Endothelial cell of umbilical vein (primary cell): ENCODE measurements at regions not wholly inside any gene's neighbourhood (a gene's known extent, or its start where the extent isn't known, plus 50 kb on each side); places are given as distances from the start of the nearest gene placed in this dataset.

Experiments used
- BruUV-seq: library from RNA; stranded (reverse); fragments of 400-500 nt; replicated peaks from 2 replicates; lab custom pipeline; 2021; lab: Mats Ljungman, UMichigan
- CTCF ChIA-PET: fragments of 300-600, 350-600 bp; sonication (Branson Sonifier 250); formaldehyde crosslinking; loops from one replicate; lab custom pipeline; 2021; ENCODE audit warnings: antibody characterized with exemption, inconsistent platforms; lab: Charles Lee
- POLR2A ChIA-PET: fragments of 300-600, 350-600 bp; sonication (Branson Sonifier 250); formaldehyde crosslinking; loops from one replicate; lab custom pipeline; 2021; ENCODE audit warnings: antibody characterized with exemption, inconsistent platforms; lab: Charles Lee
- DNase-seq: peaks from one replicate; pipeline ENCODE4 v3.0.0-alpha.2; 2011; ENCODE audit warnings: low read depth, low spot score
- FAIRE-seq: peaks from 2 replicates; lab custom pipeline; 2011; peaks lifted over from hg19 to GRCh38; lab: Jason Lieb, UNC
- H2AFZ ChIP-seq: 2 replicates; pipeline ENCODE4 v1.6.0; 2012; ENCODE audit warnings: low read depth, low read length, control low read depth, inconsistent platforms
- H3K27ac ChIP-seq: 2 replicates; pipeline ENCODE4 v1.5.1; 2011; ENCODE audit warnings: low read depth, mild to moderate bottlenecking, control low read depth, low read length, moderate library complexity; ENCODE audit not compliant: insufficient read depth
- H3K27me3 ChIP-seq, 2 experiments: 2 replicates each; pipeline versions ENCODE4 v1.6.0 to v1.6.1; 2011; ENCODE audit warnings: low read length in 2 of 2, mixed read lengths in 1 of 2; ENCODE audit not compliant: control insufficient read depth in 2 of 2, insufficient read depth in 2 of 2
- H3K36me3 ChIP-seq, 2 experiments: 2 replicates in 1 of 2; 3 replicates in 1 of 2; pipeline ENCODE4 v1.5.1; 2011; ENCODE audit warnings: low read length in 2 of 2, mild to moderate bottlenecking in 1 of 2, moderate library complexity in 1 of 2; ENCODE audit not compliant: control insufficient read depth in 2 of 2, insufficient read depth in 2 of 2; ENCODE audit errors: extremely low read depth in 1 of 2
- H3K4me1 ChIP-seq: 3 replicates; pipeline ENCODE4 v1.5.1; 2011; ENCODE audit warnings: mild to moderate bottlenecking, low read length; ENCODE audit not compliant: control insufficient read depth, insufficient read depth; ENCODE audit errors: extremely low read depth
- H3K4me2 ChIP-seq: 2 replicates; pipeline ENCODE4 v1.6.1; 2011; ENCODE audit warnings: low read length, control low read depth, mixed read lengths; ENCODE audit not compliant: insufficient read depth
- H3K4me3 ChIP-seq, 3 experiments: fragments of 200-600 bp in 1 of 3; sonication (generic), shearing (Covaris generic) in 1 of 3; replicated peaks in 1 of 3; 2 replicates each; pipeline ENCODE4 v1.5.1; 2011 to 2016; ENCODE audit warnings: control low read depth in 3 of 3, low read length in 3 of 3, mild to moderate bottlenecking in 2 of 3, inconsistent platforms in 1 of 3, low read depth in 1 of 3, moderate library complexity in 1 of 3; ENCODE audit not compliant: insufficient read depth in 1 of 3
- H3K79me2 ChIP-seq: 2 replicates; pipeline ENCODE4 v1.6.0; 2012; ENCODE audit warnings: low read length, inconsistent platforms; ENCODE audit not compliant: control insufficient read depth, insufficient read depth
- H3K9ac ChIP-seq: replicated peaks from 2 replicates; pipeline ENCODE3; 2011; ENCODE audit warnings: low read length, control low read depth; ENCODE audit not compliant: insufficient read depth; ENCODE audit errors: extremely low read depth
- H3K9me1 ChIP-seq: replicated peaks from 3 replicates; pipeline ENCODE4 v1.6.0; 2011; ENCODE audit warnings: mild to moderate bottlenecking, low read length; ENCODE audit not compliant: control insufficient read depth, insufficient read depth; ENCODE audit errors: extremely low read depth
- H3K9me3 ChIP-seq: replicated peaks from 2 replicates; pipeline ENCODE4 v1.5.1; 2012; ENCODE audit warnings: low read length, inconsistent platforms; ENCODE audit not compliant: control insufficient read depth, insufficient read depth
- H4K20me1 ChIP-seq: replicated peaks from 2 replicates; pipeline ENCODE3; 2011; ENCODE audit warnings: mild to moderate bottlenecking, low read length; ENCODE audit not compliant: control insufficient read depth, insufficient read depth; ENCODE audit errors: extremely low read depth
- CTCF ChIP-seq, 2 donors: IDR thresholded peaks; 1 replicate in 1 of 2; 2 replicates in 1 of 2; pipeline ENCODE4 v1.5.1; 2011; ENCODE audit warnings: low read length in 2 of 2, mild to moderate bottlenecking in 2 of 2, moderate library complexity in 2 of 2, control low read depth in 1 of 2, inconsistent platforms in 1 of 2, low read depth in 1 of 2; ENCODE audit not compliant: insufficient read depth in 1 of 2; ENCODE audit errors: extremely low read depth in 1 of 2
- EZH2 ChIP-seq: IDR thresholded peaks from 2 replicates; pipeline ENCODE4 v1.6.1; 2012; ENCODE audit warnings: borderline replicate concordance, low read depth, mild to moderate bottlenecking, moderate library complexity, low read length, inconsistent platforms; ENCODE audit not compliant: severe bottlenecking
- FOS ChIP-seq: IDR thresholded peaks from 2 replicates; pipeline ENCODE4 v1.6.1; 2011; ENCODE audit warnings: mild to moderate bottlenecking, low read length, moderate library complexity, borderline replicate concordance; ENCODE audit not compliant: insufficient read depth
- GATA2 ChIP-seq: IDR thresholded peaks from 2 replicates; pipeline ENCODE4 v1.7.0; 2011; ENCODE audit warnings: low read depth, mild to moderate bottlenecking, moderate library complexity, mixed read lengths, low read length; ENCODE audit not compliant: insufficient read length, insufficient read depth
- JUN ChIP-seq: IDR thresholded peaks from 2 replicates; pipeline ENCODE4 v1.6.1; 2011; ENCODE audit warnings: borderline replicate concordance, low read depth; ENCODE audit not compliant: insufficient read length, insufficient read depth
- MYC ChIP-seq: IDR thresholded peaks from one replicate; pipeline ENCODE4 v1.6.1; 2011; ENCODE audit warnings: mild to moderate bottlenecking, low read depth, low read length
- POLR2A ChIP-seq: IDR thresholded peaks from 2 replicates; pipeline ENCODE4 v1.6.1; 2012; ENCODE audit warnings: low read depth, mild to moderate bottlenecking, control low read depth, low read length
- POLR2AphosphoS5 ChIP-seq: IDR thresholded peaks from 2 replicates; pipeline ENCODE4 v1.6.1; 2012; ENCODE audit warnings: low read depth, mild to moderate bottlenecking, control low read depth, low read length, moderate library complexity; ENCODE audit not compliant: insufficient read depth
- dilution Hi-C: fragments of 300-500 bp; cut with MboI; formaldehyde crosslinking; loops from one replicate; pipeline ENCODE4 v1.15.0; 2019; ENCODE audit warnings: low sequenced_read_pairs; ENCODE audit not compliant: extremely low pct_ligation_motif_present
- intact Hi-C: fragments of 100-400 bp; cut with micrococcal nuclease; formaldehyde crosslinking; loops from one replicate; pipeline ENCODE4 v1.10.0; 2022
- TF ChIP-seq, protein P1 (sequence below): IDR thresholded peaks from 2 replicates; pipeline ENCODE4 v1.6.1; 2011; ENCODE audit not compliant: insufficient read depth, insufficient read length

DNA sequence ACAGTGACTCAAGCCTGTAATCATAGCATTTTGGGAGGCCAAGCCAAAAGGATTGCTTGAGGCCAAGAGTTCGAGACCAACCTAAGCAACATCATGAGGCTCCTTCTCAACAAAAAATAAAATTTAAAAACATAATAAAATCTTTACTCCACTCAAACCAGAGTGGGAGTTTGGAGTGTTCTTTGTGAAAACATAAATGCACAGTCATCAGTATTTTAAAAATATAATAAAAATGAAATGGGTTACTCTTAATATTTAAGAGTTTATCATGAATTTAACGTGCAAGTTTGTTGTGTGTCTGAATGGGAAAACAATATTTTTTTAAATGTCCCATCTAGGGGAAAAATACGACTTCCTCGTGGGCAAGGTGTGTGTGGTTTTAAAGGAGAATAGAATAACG, 78.6 kb upstream of the STARD13 start:
- Histone ChIP-seq H3K79me2 (no peaks in the 10 kb centered on the region), H3K9me1 (no peaks in the 10 kb centered on the region), H4K20me1 (no peaks in the 10 kb centered on the region), H3K4me3 (no peak overlapping the region), H3K4me2 (no peak overlapping the region), H3K4me1 (peaks cover 5% of the 10 kb centered on the region), H3K9ac (no peak overlapping the region), H2AFZ (no peak overlapping the region), H3K27me3 (no peaks in the 10 kb centered on the region), H3K9me3 (no peaks in the 10 kb centered on the region), H3K36me3 (no peaks in the 10 kb centered on the region), H3K27ac (no peak overlapping the region)
- ChIA-PET POLR2A (no interaction called here), CTCF (no interaction called here)
- no TSS peak for BruUV-seq
- dilution Hi-C loops, result no loop called here
- DNase-seq, result no peak
- FAIRE-seq, result no peak
- TF ChIP-seq, protein P1, sequence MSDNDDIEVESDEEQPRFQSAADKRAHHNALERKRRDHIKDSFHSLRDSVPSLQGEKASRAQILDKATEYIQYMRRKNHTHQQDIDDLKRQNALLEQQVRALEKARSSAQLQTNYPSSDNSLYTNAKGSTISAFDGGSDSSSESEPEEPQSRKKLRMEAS, result no peak
- TF ChIP-seq JUN (no peak), FOS (no peak), MYC (no peak), POLR2AphosphoS5 (no peak), GATA2 (no peak), CTCF (IDR thresholded peaks at IDR 0.05; ENCODE audit: extremely low read depth in 1 of 2, insufficient read depth in 1 of 2, low read depth in 1 of 2, low read length in 2 of 2) (no peak), EZH2 (no peak), POLR2A (no peak)
- intact Hi-C loops, result no loop called here
